ENCODE measurements at regions not wholly inside any gene's neighbourhood (a gene's known extent, or its start where the extent isn't known, plus 50 kb on each side); places are given as distances from the start of the nearest gene placed in this dataset.

DNA sequence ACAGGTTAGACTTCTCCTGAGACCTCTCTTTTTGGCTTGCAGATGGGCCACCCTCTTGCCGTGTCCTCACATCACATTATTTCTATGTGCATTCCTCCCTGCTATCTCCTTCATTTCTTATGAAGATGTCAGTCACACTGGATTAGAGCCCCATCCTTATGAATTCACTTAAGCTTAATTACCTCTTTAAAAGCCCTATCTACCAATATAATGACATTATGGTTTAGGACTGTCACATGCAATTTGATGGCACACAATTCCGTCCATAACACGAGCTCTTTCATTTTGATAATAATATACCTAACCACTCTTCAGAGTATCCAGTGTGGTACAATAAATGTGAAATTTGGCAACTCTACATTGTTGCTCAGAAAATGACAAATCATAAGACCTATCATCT is 1037.3 kb downstream of the DIAPH3 start:
- no peak overlapping the region for H3K4me3 Mint-ChIP-seq
- no peaks in the 10 kb centered on the region for H3K4me1 ChIP-seq (ENCODE audit: insufficient read depth, low read length)
- no peak for DNase-seq
- no peak overlapping the region for H3K27ac Mint-ChIP-seq
- H3K9me3 ChIP-seq (ENCODE audit: control insufficient read depth in 1 of 2, low read length in 2 of 2), result no peaks in the 10 kb centered on the region
- no peaks in the 10 kb centered on the region for H3K4me1 Mint-ChIP-seq
- peaks cover 0 to 4% (median 0%) of the 10 kb centered on the region in 8 donors for H3K9me3 Mint-ChIP-seq
- H3K27me3 Mint-ChIP-seq, result no peaks in the 10 kb centered on the region
- no peak overlapping the region for H3K27ac ChIP-seq (ENCODE audit: low read depth, low read length)
- H3K36me3 Mint-ChIP-seq, result no peaks in the 10 kb centered on the region
- ChIA-PET POLR2A (ENCODE audit: partially characterized antibody) (no interaction called here), CTCF (ENCODE audit: partially characterized antibody) (no interaction called here)
- H3K36me3 ChIP-seq (ENCODE audit: insufficient read depth, low read length), result no peaks in the 10 kb centered on the region
- intact Hi-C loops (cut with micrococcal nuclease), result no loop called here
- no peak overlapping the region for H3K4me3 ChIP-seq (ENCODE audit: low read length in 2 of 2)
- H3K27me3 ChIP-seq (ENCODE audit: insufficient read depth, low read length), result no peaks in the 10 kb centered on the region

DNA sequence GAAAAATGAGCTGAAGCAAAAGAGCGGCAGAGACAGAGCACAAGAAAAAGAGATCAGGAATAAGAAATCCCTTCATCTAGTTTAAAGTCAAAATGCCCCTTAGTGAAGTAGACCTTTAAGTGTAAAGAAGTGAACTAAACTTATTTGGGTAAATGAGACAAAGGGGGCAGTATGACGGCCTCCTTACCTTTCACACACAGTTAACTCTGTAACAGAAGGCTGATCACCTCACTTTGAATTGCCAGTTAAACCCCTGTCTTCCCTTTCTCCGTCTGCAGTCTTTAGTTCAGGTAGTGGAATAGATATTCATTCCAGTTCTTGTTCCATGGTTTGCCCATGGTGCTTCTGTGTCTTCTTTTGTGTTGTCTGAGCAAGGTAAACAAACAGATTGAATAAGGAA is 1029.8 kb downstream of the DIAPH3 start:
- Mint-ChIP-seq H3K4me3 (no peak overlapping the region), H3K4me1 (no peaks in the 10 kb centered on the region), H3K27me3 (no peaks in the 10 kb centered on the region), H3K27ac (no peak overlapping the region), H3K36me3 (no peaks in the 10 kb centered on the region), H3K9me3 (peaks cover 0 to 6% (median 2%) of the 10 kb centered on the region in 8 donors)
- ChIA-PET CTCF (ENCODE audit: partially characterized antibody) (no interaction called here), POLR2A (ENCODE audit: partially characterized antibody) (no interaction called here)
- Histone ChIP-seq H3K27me3 (ENCODE audit: insufficient read depth, low read length) (no peaks in the 10 kb centered on the region), H3K9me3 (ENCODE audit: control insufficient read depth in 1 of 2, low read length in 2 of 2) (no peaks in the 10 kb centered on the region), H3K27ac (ENCODE audit: low read depth, low read length) (no peak overlapping the region), H3K4me1 (ENCODE audit: insufficient read depth, low read length) (no peaks in the 10 kb centered on the region), H3K4me3 (ENCODE audit: low read length in 2 of 2) (no peak overlapping the region), H3K36me3 (ENCODE audit: insufficient read depth, low read length) (no peaks in the 10 kb centered on the region)
- intact Hi-C loops (cut with micrococcal nuclease), result no loop called here
- DNase-seq, result no peak

DNA sequence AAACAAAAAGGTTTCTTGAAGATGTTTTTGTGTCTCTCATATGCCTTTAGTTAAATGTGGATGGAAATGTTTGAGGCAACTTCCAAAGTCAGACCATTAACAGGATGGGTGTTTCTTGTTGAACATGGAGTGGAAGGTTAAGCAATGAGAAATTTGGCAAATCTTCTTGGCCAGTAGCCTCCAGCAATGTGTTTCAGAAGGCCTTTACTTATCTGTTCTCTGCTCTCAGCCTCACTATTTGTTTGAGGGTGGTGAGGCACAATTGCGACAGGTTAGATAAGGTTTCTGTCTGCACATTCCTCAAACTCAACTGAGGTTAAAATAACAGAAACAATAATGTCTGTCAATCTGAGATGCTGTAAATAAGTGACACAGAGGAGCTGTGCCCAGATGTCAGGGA is 1019.0 kb downstream of the DIAPH3 start:
- Mint-ChIP-seq H3K9me3 (peaks cover 0 to 2% (median 0%) of the 10 kb centered on the region in 8 donors), H3K36me3 (no peaks in the 10 kb centered on the region), H3K4me1 (no peaks in the 10 kb centered on the region), H3K27ac (no peak overlapping the region), H3K27me3 (peaks cover 0 to 1% of the 10 kb centered on the region in 2 donors), H3K4me3 (no peak overlapping the region)
- POLR2A ChIA-PET (ENCODE audit: partially characterized antibody), result no interaction called here
- Histone ChIP-seq H3K4me1 (ENCODE audit: insufficient read depth, low read length) (no peaks in the 10 kb centered on the region), H3K27me3 (ENCODE audit: insufficient read depth, low read length) (no peaks in the 10 kb centered on the region), H3K36me3 (ENCODE audit: insufficient read depth, low read length) (no peaks in the 10 kb centered on the region), H3K9me3 (ENCODE audit: control insufficient read depth in 1 of 2, low read length in 2 of 2) (no peaks in the 10 kb centered on the region), H3K27ac (ENCODE audit: low read depth, low read length) (no peak overlapping the region), H3K4me3 (ENCODE audit: low read length in 2 of 2) (no peak overlapping the region)
- CTCF ChIA-PET (ENCODE audit: partially characterized antibody), result no interaction called here
- intact Hi-C loops (cut with micrococcal nuclease), result no loop called here
- no peak for DNase-seq

DNA sequence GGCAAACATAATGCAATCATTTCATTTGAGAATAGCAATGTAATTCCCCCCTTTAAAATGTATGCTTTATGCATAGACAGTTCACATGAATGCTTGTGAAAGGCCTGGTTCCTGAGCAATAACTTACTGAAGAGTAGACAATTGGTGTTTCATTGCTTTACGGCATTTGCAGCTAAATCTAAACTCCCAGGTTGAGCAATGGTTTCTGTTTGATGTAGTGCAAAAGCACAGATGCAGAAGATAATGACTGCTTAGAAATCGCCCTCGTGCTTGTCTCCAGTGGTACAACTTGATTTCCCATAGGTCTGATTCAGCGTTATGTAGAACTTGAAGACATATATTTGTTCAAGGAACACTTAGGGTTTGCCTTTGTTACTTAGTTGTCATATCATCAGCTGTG is 1018.3 kb downstream of the DIAPH3 start:
- no peaks in the 10 kb centered on the region for H3K36me3 ChIP-seq (ENCODE audit: insufficient read depth, low read length)
- H3K36me3 Mint-ChIP-seq, result no peaks in the 10 kb centered on the region
- no peaks in the 10 kb centered on the region for H3K9me3 ChIP-seq (ENCODE audit: control insufficient read depth in 1 of 2, low read length in 2 of 2)
- no peak for DNase-seq
- no peaks in the 10 kb centered on the region for H3K4me1 ChIP-seq (ENCODE audit: insufficient read depth, low read length)
- POLR2A ChIA-PET (ENCODE audit: partially characterized antibody), result no interaction called here
- H3K4me3 ChIP-seq (ENCODE audit: low read length in 2 of 2), result no peak overlapping the region
- peaks cover 0 to 1% of the 10 kb centered on the region in 2 donors for H3K27me3 Mint-ChIP-seq
- no peaks in the 10 kb centered on the region for H3K4me1 Mint-ChIP-seq
- no peak overlapping the region for H3K27ac Mint-ChIP-seq
- H3K4me3 Mint-ChIP-seq, result no peak overlapping the region
- no peaks in the 10 kb centered on the region for H3K27me3 ChIP-seq (ENCODE audit: insufficient read depth, low read length)
- intact Hi-C loops (cut with micrococcal nuclease), result no loop called here
- CTCF ChIA-PET (ENCODE audit: partially characterized antibody), result no interaction called here
- H3K9me3 Mint-ChIP-seq, result peaks cover 0 to 2% (median 0%) of the 10 kb centered on the region in 8 donors
- H3K27ac ChIP-seq (ENCODE audit: low read depth, low read length), result no peak overlapping the region

DNA sequence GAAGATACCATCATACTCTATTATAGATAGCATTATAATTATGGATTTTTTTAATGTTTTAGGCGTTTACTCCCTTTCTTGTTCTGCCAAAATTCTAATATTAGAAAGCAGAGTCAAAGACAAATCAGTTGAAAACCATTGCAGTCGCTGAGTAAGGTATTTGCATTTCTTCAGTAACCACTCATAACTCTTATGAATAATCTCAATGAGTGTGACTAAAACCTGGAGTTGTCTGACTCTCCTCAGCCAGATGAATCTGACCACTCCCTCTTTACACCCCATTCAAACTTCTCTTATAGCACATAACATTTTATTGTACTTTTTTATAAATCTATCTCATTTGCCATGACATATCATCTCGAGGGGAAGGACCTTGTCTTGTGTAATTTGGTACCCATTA is 1006.5 kb downstream of the DIAPH3 start:
- POLR2A ChIA-PET (ENCODE audit: partially characterized antibody), result no interaction called here
- peaks cover 0 to 10% (median 4%) of the 10 kb centered on the region in 8 donors for H3K9me3 Mint-ChIP-seq
- H3K4me1 ChIP-seq (ENCODE audit: insufficient read depth, low read length), result no peaks in the 10 kb centered on the region
- H3K36me3 Mint-ChIP-seq, result no peaks in the 10 kb centered on the region
- CTCF ChIA-PET (ENCODE audit: partially characterized antibody), result interaction anchor here (1.1 kb wide), 1 partner anchor 8 kb away, joined by 3 read pairs; no protein-coding TSS in a partner anchor
- no peak overlapping the region for H3K4me3 Mint-ChIP-seq
- intact Hi-C loops (cut with micrococcal nuclease), result no loop called here
- no peaks in the 10 kb centered on the region for H3K36me3 ChIP-seq (ENCODE audit: insufficient read depth, low read length)
- no peaks in the 10 kb centered on the region for H3K27me3 ChIP-seq (ENCODE audit: insufficient read depth, low read length)
- H3K4me3 ChIP-seq (ENCODE audit: low read length in 2 of 2), result no peak overlapping the region
- no peaks in the 10 kb centered on the region for H3K27me3 Mint-ChIP-seq
- H3K9me3 ChIP-seq (ENCODE audit: control insufficient read depth in 1 of 2, low read length in 2 of 2), result no peaks in the 10 kb centered on the region
- DNase-seq, result no peak
- H3K4me1 Mint-ChIP-seq, result no peaks in the 10 kb centered on the region
- no peak overlapping the region for H3K27ac ChIP-seq (ENCODE audit: low read depth, low read length)
- no peak overlapping the region for H3K27ac Mint-ChIP-seq

DNA sequence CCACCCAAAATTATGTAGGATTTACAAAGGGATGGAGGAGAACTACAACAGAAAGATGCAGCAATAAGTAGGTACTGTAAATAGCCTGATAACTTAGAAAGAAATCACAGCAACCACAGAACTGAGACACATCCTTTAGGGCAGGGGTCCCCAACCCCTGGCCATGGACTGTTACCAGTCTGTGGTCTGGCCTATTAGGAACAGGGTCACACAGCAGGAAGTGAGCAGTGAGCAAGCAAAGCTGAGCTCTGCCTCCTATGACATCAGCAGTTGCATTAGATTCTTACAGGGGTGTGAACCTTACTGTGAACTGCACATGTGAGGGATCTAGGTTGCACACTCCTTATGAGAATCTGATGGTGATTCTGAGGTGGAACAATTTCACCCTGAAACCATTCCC is 997.6 kb downstream of the DIAPH3 start:
- POLR2A ChIA-PET (ENCODE audit: partially characterized antibody), result no interaction called here
- H3K9me3 ChIP-seq (ENCODE audit: control insufficient read depth in 1 of 2, low read length in 2 of 2), result no peaks in the 10 kb centered on the region
- no peak overlapping the region for H3K4me3 ChIP-seq (ENCODE audit: low read length in 2 of 2)
- intact Hi-C loops (cut with micrococcal nuclease), result no loop called here
- DNase-seq, result no peak
- H3K4me1 ChIP-seq (ENCODE audit: insufficient read depth, low read length), result no peaks in the 10 kb centered on the region
- Mint-ChIP-seq H3K9me3 (peaks cover 0 to 7% (median 5%) of the 10 kb centered on the region in 8 donors), H3K36me3 (no peaks in the 10 kb centered on the region), H3K27me3 (no peaks in the 10 kb centered on the region), H3K27ac (no peak overlapping the region), H3K4me1 (no peaks in the 10 kb centered on the region), H3K4me3 (no peak overlapping the region)
- H3K36me3 ChIP-seq (ENCODE audit: insufficient read depth, low read length), result no peaks in the 10 kb centered on the region
- H3K27me3 ChIP-seq (ENCODE audit: insufficient read depth, low read length), result no peaks in the 10 kb centered on the region
- CTCF ChIA-PET (ENCODE audit: partially characterized antibody), result interaction anchor here (1.2 kb wide), 1 partner anchor 10 kb away, joined by 3 read pairs; no protein-coding TSS in a partner anchor
- H3K27ac ChIP-seq (ENCODE audit: low read depth, low read length), result no peak overlapping the region

DNA sequence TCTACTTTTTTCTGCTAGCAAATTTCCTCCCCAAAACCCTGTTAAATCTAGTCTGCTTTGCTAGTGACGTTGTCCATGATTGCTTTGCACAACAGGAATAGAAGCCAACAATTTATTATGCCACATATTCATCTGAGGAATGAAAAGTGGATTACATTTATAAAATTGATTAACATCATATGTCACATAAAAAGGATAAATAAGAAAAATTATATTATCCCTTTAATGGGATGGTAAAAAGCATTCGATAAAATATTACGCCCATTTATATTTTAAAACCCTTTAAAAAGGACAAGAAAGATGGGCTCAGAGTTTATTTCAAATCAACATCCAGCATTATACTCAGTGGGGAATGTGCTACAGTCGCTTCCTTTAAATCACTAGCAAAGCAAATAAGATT is 991.7 kb downstream of the DIAPH3 start:
- ChIA-PET CTCF (ENCODE audit: partially characterized antibody) (no interaction called here), POLR2A (ENCODE audit: partially characterized antibody) (no interaction called here)
- H3K27me3 Mint-ChIP-seq, result no peaks in the 10 kb centered on the region
- peaks cover 0 to 6% (median 3%) of the 10 kb centered on the region in 8 donors for H3K9me3 Mint-ChIP-seq
- Histone ChIP-seq H3K27me3 (ENCODE audit: insufficient read depth, low read length) (no peaks in the 10 kb centered on the region), H3K27ac (ENCODE audit: low read depth, low read length) (no peak overlapping the region), H3K36me3 (ENCODE audit: insufficient read depth, low read length) (no peaks in the 10 kb centered on the region), H3K9me3 (ENCODE audit: control insufficient read depth in 1 of 2, low read length in 2 of 2) (no peaks in the 10 kb centered on the region), H3K4me3 (ENCODE audit: low read length in 2 of 2) (no peak overlapping the region), H3K4me1 (ENCODE audit: insufficient read depth, low read length) (no peaks in the 10 kb centered on the region)
- no peak overlapping the region for H3K27ac Mint-ChIP-seq
- intact Hi-C loops (cut with micrococcal nuclease), result no loop called here
- no peaks in the 10 kb centered on the region for H3K4me1 Mint-ChIP-seq
- DNase-seq, result no peak
- no peaks in the 10 kb centered on the region for H3K36me3 Mint-ChIP-seq
- H3K4me3 Mint-ChIP-seq, result no peak overlapping the region

DNA sequence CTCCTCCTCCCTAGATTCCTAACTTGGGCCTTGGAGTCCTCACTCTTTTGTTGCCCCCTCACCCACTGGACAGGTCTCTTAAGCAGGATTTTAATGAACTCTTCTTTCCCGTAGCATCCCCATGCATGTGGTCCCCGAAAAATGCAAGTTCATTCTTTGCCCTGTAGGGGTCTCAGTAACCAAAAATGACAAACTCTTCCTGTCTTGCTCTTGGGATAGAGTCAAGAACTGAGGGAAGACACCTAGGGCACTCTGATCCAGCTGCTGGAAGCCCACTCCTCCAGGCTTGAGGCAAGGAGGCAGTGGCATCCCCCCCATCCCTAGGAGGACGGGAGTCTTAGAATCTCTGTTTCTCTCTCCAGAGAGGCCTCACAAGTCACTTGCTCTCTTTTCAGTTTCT is 987.0 kb downstream of the DIAPH3 start:
- Mint-ChIP-seq H3K27ac (no peak overlapping the region), H3K36me3 (no peaks in the 10 kb centered on the region), H3K27me3 (no peaks in the 10 kb centered on the region), H3K4me1 (no peaks in the 10 kb centered on the region), H3K9me3 (peaks cover 0 to 4% (median 0%) of the 10 kb centered on the region in 8 donors), H3K4me3 (no peak overlapping the region)
- DNase-seq, result no peak
- CTCF ChIA-PET (ENCODE audit: partially characterized antibody), result no interaction called here
- H3K36me3 ChIP-seq (ENCODE audit: insufficient read depth, low read length), result no peaks in the 10 kb centered on the region
- no peak overlapping the region for H3K4me3 ChIP-seq (ENCODE audit: low read length in 2 of 2)
- intact Hi-C loops (cut with micrococcal nuclease), result no loop called here
- POLR2A ChIA-PET (ENCODE audit: partially characterized antibody), result no interaction called here
- no peak overlapping the region for H3K27ac ChIP-seq (ENCODE audit: low read depth, low read length)
- no peaks in the 10 kb centered on the region for H3K9me3 ChIP-seq (ENCODE audit: control insufficient read depth in 1 of 2, low read length in 2 of 2)
- no peaks in the 10 kb centered on the region for H3K4me1 ChIP-seq (ENCODE audit: insufficient read depth, low read length)
- H3K27me3 ChIP-seq (ENCODE audit: insufficient read depth, low read length), result no peaks in the 10 kb centered on the region

Measured in CD4-positive, alpha-beta memory T cell (primary cell).